GM10266 (cell line): ENCODE measurements at regions not wholly inside any gene's neighbourhood (a gene's known extent, or its start where the extent isn't known, plus 50 kb on each side); places are given as distances from the start of the nearest gene placed in this dataset.

Source experiments
- DNase-seq: peaks from one replicate; pipeline ENCODE4 v3.0.0; 2012; ENCODE audit errors: extremely low spot score
- CTCF ChIP-seq: IDR thresholded peaks from 2 replicates; pipeline ENCODE4 v1.5.1; 2012; ENCODE audit warnings: mild to moderate bottlenecking, low read depth; ENCODE audit not compliant: control insufficient read depth, insufficient read depth; ENCODE audit errors: missing control alignments

- no peak for TF ChIP-seq CTCF
- DNase-seq = no peak
Observed at GRCh38 chr7:42709284-42709683, 202.6 kb downstream of the C7orf25 start.

DNA sequence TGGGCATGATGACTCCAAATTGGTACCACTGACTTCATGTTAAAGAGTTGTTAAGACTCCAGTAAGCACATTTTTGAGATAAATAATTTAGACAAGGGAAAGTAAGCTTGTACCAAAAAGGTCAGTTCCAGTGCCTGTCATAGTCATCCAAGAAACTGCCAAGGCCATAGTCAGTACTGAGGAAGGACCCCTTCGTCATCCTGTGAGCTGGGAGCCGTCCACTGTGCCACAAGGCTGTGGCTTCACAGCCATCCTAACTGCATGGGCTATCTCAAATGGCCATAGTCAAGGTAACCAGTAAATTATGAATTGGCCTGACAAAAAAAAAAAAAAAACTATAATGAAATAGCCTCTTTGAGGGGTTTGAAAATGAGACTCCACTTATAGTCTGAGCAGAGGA, 207.2 kb downstream of the C7orf25 start:
- no peak for TF ChIP-seq CTCF
- DNase-seq = no peak

DNA sequence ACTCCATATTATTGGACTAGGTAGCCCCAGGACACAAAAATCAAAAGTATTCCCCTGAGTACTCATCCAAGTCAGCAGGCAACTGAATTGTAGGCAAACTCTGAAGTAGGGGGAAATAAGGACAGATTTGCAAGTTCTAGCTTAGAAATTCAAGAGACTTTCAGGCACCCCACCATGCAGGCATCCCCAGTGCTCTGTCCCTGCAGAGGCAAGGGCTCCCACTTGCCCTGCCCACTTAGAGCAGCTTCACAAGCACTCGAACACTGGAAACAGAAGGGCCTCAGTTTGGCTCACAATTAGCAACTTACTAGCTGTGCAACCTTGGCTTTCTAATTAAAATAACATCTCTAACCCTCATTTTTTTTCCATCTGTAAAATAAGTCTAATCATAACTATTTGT, 209.2 kb downstream of the C7orf25 start:
- TF ChIP-seq CTCF = no peak
- no peak for DNase-seq

GRCh38 chr7:42700406-42701327, 211.2 kb downstream of the C7orf25 start:
- no peak for DNase-seq
- TF ChIP-seq CTCF = no peak

DNA sequence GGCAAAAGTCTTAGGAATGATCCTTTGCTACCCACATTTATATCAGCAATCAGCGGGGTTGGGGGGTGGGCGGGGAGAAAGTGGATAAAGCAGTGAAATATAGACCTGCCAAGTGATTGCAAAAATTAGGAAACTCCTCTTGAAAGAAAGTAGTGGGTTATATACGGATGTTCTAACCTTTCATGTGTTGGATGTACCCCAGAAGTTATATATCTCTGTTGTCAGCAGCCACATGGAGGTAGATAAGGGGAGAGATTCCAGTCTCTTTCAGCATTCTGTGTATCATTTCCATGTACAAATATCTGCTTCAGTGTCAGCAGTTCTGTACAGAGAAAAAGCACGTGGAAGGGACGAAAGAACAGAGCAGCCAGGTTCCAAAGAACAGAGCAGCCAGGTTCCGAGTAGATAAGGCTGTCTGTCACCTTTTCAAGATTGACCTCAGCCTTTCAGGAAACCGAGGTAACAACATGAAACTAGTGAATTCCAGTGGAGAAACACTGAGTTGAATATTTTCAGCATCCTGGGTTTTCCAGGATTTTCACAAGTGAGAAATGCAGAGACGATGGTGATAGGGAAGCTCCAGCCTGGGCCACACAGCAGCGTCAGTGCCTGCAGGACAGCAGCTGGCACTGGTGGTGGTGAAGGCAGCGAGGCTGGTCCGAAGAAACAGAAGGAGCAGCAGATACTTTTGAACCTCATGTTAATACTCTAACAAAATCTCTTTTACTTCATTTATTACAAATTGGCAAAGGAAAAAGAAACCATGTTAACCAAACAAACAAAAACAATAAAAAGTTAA, 212.3 kb downstream of the C7orf25 start:
- TF ChIP-seq CTCF = no peak
- DNase-seq = no peak

- DNase-seq = no peak
- TF ChIP-seq CTCF = no peak
Observed at GRCh38 chr7:42698600-42699374, 213.1 kb downstream of the C7orf25 start.
